ENCODE measurements at regions not wholly inside any gene's neighbourhood (a gene's known extent, or its start where the extent isn't known, plus 50 kb on each side); places are given as distances from the start of the nearest gene placed in this dataset.

DNA sequence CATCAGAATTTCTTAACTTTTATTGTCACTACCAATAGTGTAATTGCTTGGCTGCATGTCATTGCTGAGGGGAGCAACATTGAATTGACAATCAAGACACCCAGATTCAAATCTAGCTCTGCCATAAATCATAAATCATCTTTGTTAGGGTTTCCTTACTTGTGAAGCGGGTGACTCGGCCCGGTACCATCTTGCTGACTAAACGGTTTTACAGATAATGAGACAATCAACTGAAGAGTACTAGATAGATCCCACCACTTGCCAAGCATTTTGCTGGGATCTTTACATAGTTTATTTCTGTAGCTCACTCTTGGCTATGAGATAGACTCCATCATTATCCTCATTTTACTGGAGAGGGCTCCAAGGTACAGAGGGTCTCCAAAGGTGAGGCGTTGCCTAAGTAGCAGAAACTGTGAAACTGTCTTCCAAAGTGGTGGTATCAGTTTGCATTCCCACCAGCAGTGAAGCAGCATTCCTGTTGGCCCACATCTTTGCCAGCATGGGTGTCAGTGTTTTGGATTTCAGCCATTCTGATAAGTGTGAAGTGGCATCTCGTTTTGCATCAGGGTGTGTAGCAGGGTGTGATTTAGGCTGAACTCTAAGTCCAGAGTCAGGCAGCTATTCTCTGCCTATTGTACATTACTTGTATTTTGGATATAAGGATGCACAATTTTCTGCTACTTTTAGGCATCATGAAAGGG lies 168.7 kb upstream of the BMPER start:
- H3K36me3 Mint-ChIP-seq (ENCODE audit: insufficient read depth, unreplicated experiment): no peaks in the 10 kb centered on the region
- TF ChIP-seq, protein P1, sequence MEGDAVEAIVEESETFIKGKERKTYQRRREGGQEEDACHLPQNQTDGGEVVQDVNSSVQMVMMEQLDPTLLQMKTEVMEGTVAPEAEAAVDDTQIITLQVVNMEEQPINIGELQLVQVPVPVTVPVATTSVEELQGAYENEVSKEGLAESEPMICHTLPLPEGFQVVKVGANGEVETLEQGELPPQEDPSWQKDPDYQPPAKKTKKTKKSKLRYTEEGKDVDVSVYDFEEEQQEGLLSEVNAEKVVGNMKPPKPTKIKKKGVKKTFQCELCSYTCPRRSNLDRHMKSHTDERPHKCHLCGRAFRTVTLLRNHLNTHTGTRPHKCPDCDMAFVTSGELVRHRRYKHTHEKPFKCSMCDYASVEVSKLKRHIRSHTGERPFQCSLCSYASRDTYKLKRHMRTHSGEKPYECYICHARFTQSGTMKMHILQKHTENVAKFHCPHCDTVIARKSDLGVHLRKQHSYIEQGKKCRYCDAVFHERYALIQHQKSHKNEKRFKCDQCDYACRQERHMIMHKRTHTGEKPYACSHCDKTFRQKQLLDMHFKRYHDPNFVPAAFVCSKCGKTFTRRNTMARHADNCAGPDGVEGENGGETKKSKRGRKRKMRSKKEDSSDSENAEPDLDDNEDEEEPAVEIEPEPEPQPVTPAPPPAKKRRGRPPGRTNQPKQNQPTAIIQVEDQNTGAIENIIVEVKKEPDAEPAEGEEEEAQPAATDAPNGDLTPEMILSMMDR (IDR thresholded peaks at IDR 0.05; ENCODE audit: unreplicated experiment): no peak
- peaks cover 5% of the 10 kb centered on the region for H3K9me3 Mint-ChIP-seq (ENCODE audit: low read depth, unreplicated experiment)
- peaks cover 31% of the 10 kb centered on the region for H3K27me3 Mint-ChIP-seq (ENCODE audit: unreplicated experiment)
- BruUV-seq (replicated peaks): no TSS peak
- no peak for DNase-seq
- intact Hi-C loops (cut with micrococcal nuclease; ENCODE audit: unreplicated experiment): no loop called here
- CTCF ChIA-PET: no interaction called here
- no peak overlapping the region for H3K4me3 Mint-ChIP-seq (ENCODE audit: low read depth, unreplicated experiment)
- H3K27ac Mint-ChIP-seq (ENCODE audit: unreplicated experiment): no peak overlapping the region
- no peaks in the 10 kb centered on the region for H3K4me1 Mint-ChIP-seq (ENCODE audit: low read depth, unreplicated experiment)

DNA sequence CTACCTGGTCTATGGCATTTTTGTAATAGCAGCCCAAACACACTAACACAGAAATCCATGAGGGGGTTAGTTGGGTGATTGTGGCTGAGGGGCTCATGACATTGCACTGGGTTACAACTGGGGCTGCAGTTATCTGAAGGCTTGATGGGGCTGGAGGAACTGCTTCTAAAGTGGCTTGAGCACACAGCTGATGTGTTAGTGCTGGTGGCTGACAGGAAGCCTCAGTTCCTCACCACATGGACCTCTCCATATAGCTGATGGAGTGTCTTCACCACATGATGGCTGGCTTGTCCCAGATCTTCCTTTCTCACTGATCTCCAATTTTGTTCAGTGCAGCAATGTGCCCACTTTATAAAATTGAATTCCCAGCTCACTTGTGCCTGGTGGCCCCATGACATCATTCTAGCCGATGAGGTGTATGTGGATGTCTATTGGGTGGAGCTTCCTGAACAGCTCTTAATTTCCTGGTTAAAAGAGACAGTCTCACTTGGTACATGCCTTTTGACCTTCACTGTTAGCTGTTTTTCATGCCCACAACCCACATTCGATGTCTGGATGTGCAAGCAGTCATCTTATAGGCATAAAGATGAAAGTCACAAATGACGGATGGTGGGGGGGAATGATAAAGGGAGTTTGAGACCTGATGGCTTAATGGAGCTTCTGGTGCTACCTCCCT lies 166.9 kb upstream of the BMPER start:
- BruUV-seq (replicated peaks): no TSS peak
- CTCF ChIA-PET: interaction anchor here (0.6 to 1.4 kb wide), 3 partner anchors 22 to 40 kb away, joined by 3 to 4 read pairs (median 4); no protein-coding TSS in a partner anchor
- no peak overlapping the region for H3K4me3 Mint-ChIP-seq (ENCODE audit: low read depth, unreplicated experiment)

DNA sequence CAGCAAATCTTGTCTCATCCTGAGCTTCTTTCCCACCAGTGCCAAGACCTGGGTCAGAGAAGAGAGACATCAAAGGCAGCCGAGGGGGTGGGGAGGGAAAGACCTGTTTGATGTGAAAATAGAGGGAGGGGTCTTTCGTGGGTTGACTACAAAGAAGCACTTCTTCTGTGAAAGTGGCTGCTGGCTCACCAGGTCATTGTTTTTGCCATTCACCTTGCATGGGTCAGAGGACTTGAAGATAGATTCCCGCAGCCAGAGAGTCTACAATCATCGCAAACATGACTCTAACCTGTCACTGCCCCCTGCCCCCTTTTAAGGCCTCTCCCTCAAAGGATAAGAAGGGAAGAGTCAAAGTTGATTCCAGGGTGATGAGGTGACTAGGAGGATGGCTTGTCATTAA lies 166.1 kb upstream of the BMPER start:
- no peak overlapping the region for H3K4me3 Mint-ChIP-seq (ENCODE audit: low read depth, unreplicated experiment)
- no TSS peak for BruUV-seq (replicated peaks)
- H3K9me3 Mint-ChIP-seq (ENCODE audit: low read depth, unreplicated experiment): peaks cover 5% of the 10 kb centered on the region
- no peaks in the 10 kb centered on the region for H3K36me3 Mint-ChIP-seq (ENCODE audit: insufficient read depth, unreplicated experiment)
- H3K27ac Mint-ChIP-seq (ENCODE audit: unreplicated experiment): no peak overlapping the region
- CTCF ChIA-PET: interaction anchor here (0.9 to 1.4 kb wide), 2 partner anchors 23 to 41 kb away, joined by 3 to 4 read pairs; no protein-coding TSS in a partner anchor
- H3K4me1 Mint-ChIP-seq (ENCODE audit: low read depth, unreplicated experiment): no peaks in the 10 kb centered on the region
- TF ChIP-seq, protein P1 (IDR thresholded peaks at IDR 0.05; ENCODE audit: unreplicated experiment): no peak
- DNase-seq: no peak
- intact Hi-C loops (cut with micrococcal nuclease; ENCODE audit: unreplicated experiment): no loop called here
- peaks cover 31% of the 10 kb centered on the region for H3K27me3 Mint-ChIP-seq (ENCODE audit: unreplicated experiment)

More for the DNA sequence above, 166.9 kb upstream of the BMPER start:
- intact Hi-C loops (cut with micrococcal nuclease; ENCODE audit: unreplicated experiment): no loop called here
- no peaks in the 10 kb centered on the region for H3K36me3 Mint-ChIP-seq (ENCODE audit: insufficient read depth, unreplicated experiment)
- H3K9me3 Mint-ChIP-seq (ENCODE audit: low read depth, unreplicated experiment): peaks cover 5% of the 10 kb centered on the region
- no peaks in the 10 kb centered on the region for H3K4me1 Mint-ChIP-seq (ENCODE audit: low read depth, unreplicated experiment)
- peaks cover 31% of the 10 kb centered on the region for H3K27me3 Mint-ChIP-seq (ENCODE audit: unreplicated experiment)
- no peak for DNase-seq
- H3K27ac Mint-ChIP-seq (ENCODE audit: unreplicated experiment): no peak overlapping the region
- TF ChIP-seq, protein P1 (IDR thresholded peaks at IDR 0.05; ENCODE audit: unreplicated experiment): no peak

DNA sequence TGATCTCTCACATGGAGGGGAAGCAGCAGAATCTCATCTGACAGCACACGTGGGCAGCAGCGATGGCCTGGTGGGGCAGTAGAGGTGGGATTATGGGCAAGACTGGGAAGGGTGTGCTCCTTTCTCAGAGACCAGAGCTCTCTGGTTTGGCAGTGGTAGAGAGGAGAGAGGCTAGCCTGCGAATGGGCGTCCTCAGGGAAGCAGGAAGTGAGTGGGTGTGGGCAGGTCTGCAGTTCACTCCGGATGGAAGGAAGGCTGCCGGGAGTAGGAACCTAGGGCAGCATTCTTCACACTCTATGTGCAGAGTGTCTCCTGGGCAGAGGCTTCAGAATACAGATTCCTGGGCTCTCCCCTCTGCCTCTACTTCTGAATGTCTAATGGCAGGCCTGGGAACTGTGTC lies 162.8 kb upstream of the BMPER start:
- no peak overlapping the region for H3K27ac Mint-ChIP-seq (ENCODE audit: unreplicated experiment)
- H3K4me3 Mint-ChIP-seq (ENCODE audit: low read depth, unreplicated experiment): no peak overlapping the region
- TF ChIP-seq, protein P1 (IDR thresholded peaks at IDR 0.05; ENCODE audit: unreplicated experiment): no peak
- H3K4me1 Mint-ChIP-seq (ENCODE audit: low read depth, unreplicated experiment): no peaks in the 10 kb centered on the region
- CTCF ChIA-PET: no interaction called here
- peaks cover 35% of the 10 kb centered on the region for H3K27me3 Mint-ChIP-seq (ENCODE audit: unreplicated experiment)
- H3K9me3 Mint-ChIP-seq (ENCODE audit: low read depth, unreplicated experiment): peaks cover 3% of the 10 kb centered on the region
- intact Hi-C loops (cut with micrococcal nuclease; ENCODE audit: unreplicated experiment): loop anchor here (10.0 kb wide), 2 partner anchors 318 to 408 kb away; no protein-coding TSS in a partner anchor
- no TSS peak for BruUV-seq (replicated peaks)
- no peak for DNase-seq
- no peaks in the 10 kb centered on the region for H3K36me3 Mint-ChIP-seq (ENCODE audit: insufficient read depth, unreplicated experiment)

Data from Calu3 (cell line).